Spleen (tissue), 7 donors: ENCODE measurements at regions not wholly inside any gene's neighbourhood (a gene's known extent, or its start where the extent isn't known, plus 50 kb on each side); places are given as distances from the start of the nearest gene placed in this dataset.

Experiments
- POLR2A ChIP-seq, 3 donors: fragments of 450-650 bp; IDR thresholded peaks; one replicate each; pipeline ENCODE4 v1.5.1; 2017; ENCODE audit warnings: antibody characterized with exemption in 3 of 3, mild to moderate bottlenecking in 1 of 3
- TF ChIP-seq, protein P1 (sequence below), 11 experiments: fragments of 200-600 bp in 7 of 11; fragments of 450-650 bp in 4 of 11; sonication (generic) in 4 of 11; IDR thresholded peaks in 8 of 11; conservative IDR thresholded peaks in 3 of 11; 1 replicate in 7 of 11; 2 replicates in 4 of 11; pipeline versions ENCODE4 v1.4.0 to v1.8.0; 2016 to 2021; ENCODE audit warnings: antibody characterized with exemption in 11 of 11, inconsistent platforms in 4 of 11, mild to moderate bottlenecking in 1 of 11
- donor health status: DM: no; HTN: no; CAD: no; lungs with moderate emphysema.
- donor health status: DM: no; HTN: no; CAD: no.
- donor health status: DM: no; HTN: no; CAD: no.

DNA sequence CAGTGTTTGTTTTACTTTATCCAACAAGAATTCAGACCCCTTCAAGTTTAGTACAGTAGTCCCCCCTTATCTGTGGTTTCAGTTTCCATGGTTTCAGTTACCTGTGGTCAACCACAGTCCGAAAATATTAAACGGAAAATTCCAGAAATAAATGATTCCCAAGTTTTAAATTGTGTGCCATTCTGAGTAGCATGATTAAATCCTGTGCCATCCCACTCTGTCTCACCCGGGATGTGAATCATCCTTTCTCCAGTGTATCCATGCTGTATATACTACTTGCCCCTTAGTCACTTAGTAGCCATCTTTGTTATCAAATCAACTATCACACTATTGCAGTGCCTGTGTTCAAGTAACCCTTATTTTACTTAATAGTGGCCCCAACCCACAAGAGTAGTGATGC, 153.8 kb upstream of the RASA1 start:
- TF ChIP-seq POLR2A (IDR thresholded peaks at IDR 0.05): no peak
- TF ChIP-seq, protein P1, sequence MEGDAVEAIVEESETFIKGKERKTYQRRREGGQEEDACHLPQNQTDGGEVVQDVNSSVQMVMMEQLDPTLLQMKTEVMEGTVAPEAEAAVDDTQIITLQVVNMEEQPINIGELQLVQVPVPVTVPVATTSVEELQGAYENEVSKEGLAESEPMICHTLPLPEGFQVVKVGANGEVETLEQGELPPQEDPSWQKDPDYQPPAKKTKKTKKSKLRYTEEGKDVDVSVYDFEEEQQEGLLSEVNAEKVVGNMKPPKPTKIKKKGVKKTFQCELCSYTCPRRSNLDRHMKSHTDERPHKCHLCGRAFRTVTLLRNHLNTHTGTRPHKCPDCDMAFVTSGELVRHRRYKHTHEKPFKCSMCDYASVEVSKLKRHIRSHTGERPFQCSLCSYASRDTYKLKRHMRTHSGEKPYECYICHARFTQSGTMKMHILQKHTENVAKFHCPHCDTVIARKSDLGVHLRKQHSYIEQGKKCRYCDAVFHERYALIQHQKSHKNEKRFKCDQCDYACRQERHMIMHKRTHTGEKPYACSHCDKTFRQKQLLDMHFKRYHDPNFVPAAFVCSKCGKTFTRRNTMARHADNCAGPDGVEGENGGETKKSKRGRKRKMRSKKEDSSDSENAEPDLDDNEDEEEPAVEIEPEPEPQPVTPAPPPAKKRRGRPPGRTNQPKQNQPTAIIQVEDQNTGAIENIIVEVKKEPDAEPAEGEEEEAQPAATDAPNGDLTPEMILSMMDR (IDR thresholded peaks at IDR 0.05 in 8 of 11, conservative IDR thresholded peaks at IDR 0.05 in 3 of 11): no peak
